Endothelial cell (in vitro differentiated cells): ENCODE measurements at regions not wholly inside any gene's neighbourhood (a gene's known extent, or its start where the extent isn't known, plus 50 kb on each side); places are given as distances from the start of the nearest gene placed in this dataset.

Experiments
- DNase-seq: peaks from one replicate; pipeline ENCODE4 v3.0.0; 2021; ENCODE audit warnings: low spot score
- H3K27ac Mint-ChIP-seq: one replicate; pipeline ENCODE4 v1.8.0; 2021; ENCODE audit warnings: mixed read lengths, inconsistent platforms; ENCODE audit not compliant: unreplicated experiment
- H3K27me3 Mint-ChIP-seq: one replicate; pipeline ENCODE4 v1.8.0; 2021; ENCODE audit warnings: mild to moderate bottlenecking, moderate library complexity, mixed read lengths, inconsistent platforms; ENCODE audit not compliant: unreplicated experiment
- H3K36me3 Mint-ChIP-seq: one replicate; pipeline ENCODE4 v1.8.0; 2021; ENCODE audit warnings: mild to moderate bottlenecking, low read depth, mixed read lengths, inconsistent platforms; ENCODE audit not compliant: unreplicated experiment
- H3K4me1 Mint-ChIP-seq: one replicate; pipeline ENCODE4 v1.8.0; 2021; ENCODE audit warnings: mild to moderate bottlenecking, mixed read lengths, inconsistent platforms; ENCODE audit not compliant: unreplicated experiment
- H3K4me3 Mint-ChIP-seq: one replicate; pipeline ENCODE4 v1.8.0; 2021; ENCODE audit warnings: mild to moderate bottlenecking, mixed read lengths, inconsistent platforms; ENCODE audit not compliant: unreplicated experiment
- H3K9me3 Mint-ChIP-seq: one replicate; pipeline ENCODE4 v1.8.0; 2021; ENCODE audit warnings: mixed read lengths, inconsistent platforms; ENCODE audit not compliant: unreplicated experiment
- CTCF ChIP-seq: fragments of 200-600 bp; sonication (generic); IDR thresholded peaks from one replicate; pipeline ENCODE4 v1.5.0; 2021; ENCODE audit warnings: antibody characterized with exemption; ENCODE audit not compliant: unreplicated experiment

- H3K4me3 Mint-ChIP-seq: no peak overlapping the region
- no peak for TF ChIP-seq CTCF
- H3K27ac Mint-ChIP-seq: no peak overlapping the region
- peaks cover 11% of the 10 kb centered on the region for H3K4me1 Mint-ChIP-seq
- no peaks in the 10 kb centered on the region for H3K36me3 Mint-ChIP-seq
- no peak for DNase-seq
- no peaks in the 10 kb centered on the region for H3K27me3 Mint-ChIP-seq
- no peaks in the 10 kb centered on the region for H3K9me3 Mint-ChIP-seq
These were observed 82.2 kb upstream of the AKIP1 start for GRCh38 chr11:8828580-8829361.

- Mint-ChIP-seq H3K9me3 (no peaks in the 10 kb centered on the region), H3K36me3 (no peaks in the 10 kb centered on the region), H3K4me1 (peaks cover 18% of the 10 kb centered on the region), H3K4me3 (no peak overlapping the region), H3K27me3 (no peaks in the 10 kb centered on the region), H3K27ac (no peak overlapping the region)
- TF ChIP-seq CTCF: no peak
- DNase-seq: no peak
These were observed 81.4 kb upstream of the AKIP1 start for GRCh38 chr11:8829556-8829955.

- Mint-ChIP-seq H3K27me3 (no peaks in the 10 kb centered on the region), H3K27ac (no peak overlapping the region), H3K4me1 (peaks cover 18% of the 10 kb centered on the region), H3K4me3 (no peak overlapping the region), H3K36me3 (no peaks in the 10 kb centered on the region), H3K9me3 (no peaks in the 10 kb centered on the region)
- DNase-seq: no peak
- TF ChIP-seq CTCF: no peak
These were observed 80.3 kb upstream of the AKIP1 start for GRCh38 chr11:8830641-8831040.

- H3K27me3 Mint-ChIP-seq: no peaks in the 10 kb centered on the region
- no peak overlapping the region for H3K27ac Mint-ChIP-seq
- no peak overlapping the region for H3K4me3 Mint-ChIP-seq
- H3K9me3 Mint-ChIP-seq: no peaks in the 10 kb centered on the region
- no peak for TF ChIP-seq CTCF
- DNase-seq: no peak
- no peaks in the 10 kb centered on the region for H3K36me3 Mint-ChIP-seq
- H3K4me1 Mint-ChIP-seq: peaks cover 18% of the 10 kb centered on the region
These were observed 79.1 kb upstream of the AKIP1 start for GRCh38 chr11:8831861-8832260.

GRCh38 chr11:8832571-8833260 lies 78.3 kb upstream of the AKIP1 start:
- H3K4me3 Mint-ChIP-seq: no peak overlapping the region
- H3K27ac Mint-ChIP-seq: no peak overlapping the region
- no peak for DNase-seq
- H3K36me3 Mint-ChIP-seq: no peaks in the 10 kb centered on the region
- H3K27me3 Mint-ChIP-seq: no peaks in the 10 kb centered on the region
- no peaks in the 10 kb centered on the region for H3K9me3 Mint-ChIP-seq
- peaks cover 18% of the 10 kb centered on the region for H3K4me1 Mint-ChIP-seq
- TF ChIP-seq CTCF: no peak
